SH-SY5Y (cell line): ENCODE measurements at regions not wholly inside any gene's neighbourhood (a gene's known extent, or its start where the extent isn't known, plus 50 kb on each side); places are given as distances from the start of the nearest gene placed in this dataset.

Source experiments
- GATA2 ChIP-seq: IDR thresholded peaks from 2 replicates; pipeline ENCODE4 v1.6.1; 2011; ENCODE audit warnings: mild to moderate bottlenecking, low read depth, low read length
- GATA3 ChIP-seq: IDR thresholded peaks from 2 replicates; pipeline ENCODE4 v1.6.1; 2011; ENCODE audit warnings: low read depth, mild to moderate bottlenecking, low read length, moderate library complexity

DNA sequence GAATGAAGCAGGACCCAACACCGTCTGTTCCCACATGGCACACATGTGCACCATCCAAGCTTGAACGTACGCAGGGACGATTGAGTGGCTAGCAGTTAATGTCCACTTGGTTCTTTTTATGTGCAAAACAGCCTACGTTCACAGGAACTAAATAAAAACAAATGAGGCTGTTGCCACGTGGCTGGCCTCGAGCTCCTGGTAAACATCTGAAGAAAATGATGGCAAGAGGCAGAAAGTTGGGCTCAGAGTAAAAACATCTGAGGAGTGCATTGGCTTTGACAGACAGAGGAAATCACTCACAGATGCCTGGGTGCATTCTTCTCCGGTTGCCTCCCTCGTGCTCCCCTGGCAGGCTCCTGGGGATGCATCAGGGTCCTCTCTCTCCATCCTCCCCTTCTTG, 177.9 kb downstream of the NRP2 start:
- TF ChIP-seq GATA3 (no peak), GATA2 (no peak)

- TF ChIP-seq GATA3 (no peak), GATA2 (no peak)
These were observed 176.7 kb downstream of the NRP2 start for GRCh38 chr2:205858881-205859441.

DNA sequence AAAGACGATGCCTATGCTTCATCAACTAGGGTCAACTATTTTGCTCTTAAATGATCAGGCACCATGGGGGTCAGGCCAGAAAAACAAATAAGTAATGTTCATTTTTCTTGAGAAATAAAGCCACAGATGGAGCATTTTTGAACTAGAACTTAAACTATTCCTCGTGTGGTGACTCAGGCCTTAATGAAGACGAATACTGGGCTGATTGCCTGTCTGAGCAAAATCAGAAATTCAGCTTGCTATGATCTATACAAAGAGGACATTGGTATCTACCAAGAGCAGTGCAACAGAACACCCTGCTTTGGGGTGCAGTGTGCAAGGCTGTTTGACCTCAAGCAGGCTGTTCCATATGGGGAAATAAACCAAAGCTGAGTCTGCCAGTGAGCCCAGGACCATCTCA, 176.0 kb downstream of the NRP2 start:
- TF ChIP-seq GATA2 = no peak
- TF ChIP-seq GATA3 = no peak

- TF ChIP-seq GATA2 (no peak), GATA3 (no peak)
These were observed 175.4 kb downstream of the NRP2 start for GRCh38 chr2:205857520-205858237.

GRCh38 chr2:205852457-205852856, 170.2 kb downstream of the NRP2 start:
- no peak for TF ChIP-seq GATA3
- no peak for TF ChIP-seq GATA2

DNA sequence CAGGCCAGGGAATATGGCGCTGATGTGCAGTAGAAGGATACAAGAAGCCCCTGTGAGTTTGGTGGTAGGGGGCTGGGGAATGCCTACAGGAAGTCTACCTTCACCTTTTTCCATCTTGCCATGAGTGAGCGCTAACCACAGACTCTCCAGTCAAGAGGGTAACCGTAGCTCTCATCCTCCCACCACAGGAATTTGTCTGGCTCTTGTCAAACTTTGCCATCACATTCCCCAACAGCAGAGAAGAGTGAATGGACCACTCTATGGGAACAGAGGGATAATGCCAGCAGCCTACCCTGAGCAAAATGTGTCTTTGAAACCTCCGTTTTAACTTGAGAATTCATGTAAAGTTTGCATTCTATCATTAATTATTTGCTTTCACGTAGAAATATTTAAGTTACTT, 168.3 kb downstream of the NRP2 start:
- TF ChIP-seq GATA2 (no peak), GATA3 (no peak)

DNA sequence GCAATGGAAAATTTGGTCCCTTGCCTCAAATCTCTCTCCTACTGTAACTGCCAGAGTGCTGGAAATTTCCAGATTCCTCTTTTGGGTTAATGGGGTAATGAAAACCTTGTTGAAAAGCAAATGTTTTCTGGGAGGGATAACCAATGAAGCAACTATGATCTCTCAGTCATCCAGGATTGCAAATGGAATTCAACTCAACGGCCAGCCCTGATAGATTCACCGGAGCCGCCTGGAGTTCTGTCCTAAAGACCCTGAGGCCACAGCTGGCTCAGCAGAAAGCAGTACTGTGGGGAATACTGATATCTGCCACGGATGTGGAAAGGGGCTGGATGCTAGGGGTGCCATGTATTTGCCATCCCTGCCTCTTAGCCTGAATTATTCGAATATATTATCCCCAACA, 167.8 kb downstream of the NRP2 start:
- no peak for TF ChIP-seq GATA3
- no peak for TF ChIP-seq GATA2

DNA sequence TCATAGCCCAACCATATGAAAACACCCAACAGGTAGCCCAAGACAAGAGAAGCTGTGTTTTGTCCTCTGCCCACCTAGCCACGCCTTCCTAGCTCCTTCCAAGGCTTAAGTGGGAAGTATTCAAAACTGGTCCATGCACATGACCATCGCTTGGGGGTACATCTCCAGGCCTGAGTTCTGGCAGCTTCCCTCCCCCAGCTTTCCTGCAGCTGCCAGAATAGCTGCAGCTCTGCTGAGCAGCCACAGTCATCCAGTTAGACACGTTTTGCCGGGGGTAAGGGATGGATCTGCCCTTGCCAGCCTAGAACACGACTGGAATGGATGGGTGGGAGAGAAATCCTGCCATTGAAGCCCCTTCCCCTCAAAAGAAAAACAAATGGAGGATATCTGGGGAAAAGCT, 166.8 kb downstream of the NRP2 start:
- TF ChIP-seq GATA3 (no peak), GATA2 (no peak)

GRCh38 chr2:205848601-205849000, 166.3 kb downstream of the NRP2 start:
- no peak for TF ChIP-seq GATA2
- no peak for TF ChIP-seq GATA3
